Calu3 (cell line): ENCODE measurements at regions not wholly inside any gene's neighbourhood (a gene's known extent, or its start where the extent isn't known, plus 50 kb on each side); places are given as distances from the start of the nearest gene placed in this dataset.

Experiments used
- BruUV-seq: library from RNA; stranded (reverse); fragments of 400-500 nt; replicated peaks from 2 replicates; lab custom pipeline; 2021; lab: Mats Ljungman, UMichigan
- CTCF ChIA-PET: fragments of 300-600 bp; sonication (Branson Sonifier 250); formaldehyde crosslinking; loops from one replicate; lab custom pipeline; 2022; ENCODE audit warnings: antibody characterized with exemption; lab: Charles Lee
- DNase-seq: peaks from one replicate; pipeline ENCODE4 v3.0.0; 2022
- H3K27ac Mint-ChIP-seq: one replicate; pipeline ENCODE4 v1.8.0; 2022; ENCODE audit warnings: mixed read lengths; ENCODE audit not compliant: unreplicated experiment
- H3K27me3 Mint-ChIP-seq: one replicate; pipeline ENCODE4 v1.8.0; 2022; ENCODE audit warnings: mixed read lengths; ENCODE audit not compliant: unreplicated experiment
- H3K36me3 Mint-ChIP-seq: one replicate; pipeline ENCODE4 v1.8.0; 2022; ENCODE audit warnings: mild to moderate bottlenecking, moderate library complexity, mixed read lengths; ENCODE audit not compliant: insufficient read depth, unreplicated experiment
- H3K4me1 Mint-ChIP-seq: one replicate; pipeline ENCODE4 v1.8.0; 2022; ENCODE audit warnings: mild to moderate bottlenecking, low read depth, mixed read lengths; ENCODE audit not compliant: unreplicated experiment
- H3K4me3 Mint-ChIP-seq: one replicate; pipeline ENCODE4 v1.8.0; 2022; ENCODE audit warnings: mild to moderate bottlenecking, low read depth, moderate library complexity, mixed read lengths; ENCODE audit not compliant: unreplicated experiment
- H3K9me3 Mint-ChIP-seq: one replicate; pipeline ENCODE4 v1.8.0; 2022; ENCODE audit warnings: low read depth, mixed read lengths; ENCODE audit not compliant: unreplicated experiment
- intact Hi-C: fragments of 100-400 bp; cut with micrococcal nuclease; formaldehyde crosslinking; loops from one replicate; pipeline ENCODE4 v1.10.0; 2022; ENCODE audit not compliant: unreplicated experiment
- TF ChIP-seq, protein P1 (sequence below): fragments of 200-600 bp; IDR thresholded peaks from one replicate; pipeline ENCODE4 v1.8.0; 2022; ENCODE audit warnings: antibody characterized with exemption; ENCODE audit not compliant: unreplicated experiment

- Mint-ChIP-seq H3K9me3 (no peaks in the 10 kb centered on the region), H3K27me3 (peaks cover 97% of the 10 kb centered on the region), H3K36me3 (no peaks in the 10 kb centered on the region), H3K27ac (no peak overlapping the region), H3K4me3 (no peak overlapping the region), H3K4me1 (no peaks in the 10 kb centered on the region)
- CTCF ChIA-PET: no interaction called here
- BruUV-seq: no TSS peak
- intact Hi-C loops: loop anchor here (10.0 kb wide), 1 partner anchor 269 kb away; the partner anchor contains the start of gene MYL2
- no peak for DNase-seq
- TF ChIP-seq, protein P1, sequence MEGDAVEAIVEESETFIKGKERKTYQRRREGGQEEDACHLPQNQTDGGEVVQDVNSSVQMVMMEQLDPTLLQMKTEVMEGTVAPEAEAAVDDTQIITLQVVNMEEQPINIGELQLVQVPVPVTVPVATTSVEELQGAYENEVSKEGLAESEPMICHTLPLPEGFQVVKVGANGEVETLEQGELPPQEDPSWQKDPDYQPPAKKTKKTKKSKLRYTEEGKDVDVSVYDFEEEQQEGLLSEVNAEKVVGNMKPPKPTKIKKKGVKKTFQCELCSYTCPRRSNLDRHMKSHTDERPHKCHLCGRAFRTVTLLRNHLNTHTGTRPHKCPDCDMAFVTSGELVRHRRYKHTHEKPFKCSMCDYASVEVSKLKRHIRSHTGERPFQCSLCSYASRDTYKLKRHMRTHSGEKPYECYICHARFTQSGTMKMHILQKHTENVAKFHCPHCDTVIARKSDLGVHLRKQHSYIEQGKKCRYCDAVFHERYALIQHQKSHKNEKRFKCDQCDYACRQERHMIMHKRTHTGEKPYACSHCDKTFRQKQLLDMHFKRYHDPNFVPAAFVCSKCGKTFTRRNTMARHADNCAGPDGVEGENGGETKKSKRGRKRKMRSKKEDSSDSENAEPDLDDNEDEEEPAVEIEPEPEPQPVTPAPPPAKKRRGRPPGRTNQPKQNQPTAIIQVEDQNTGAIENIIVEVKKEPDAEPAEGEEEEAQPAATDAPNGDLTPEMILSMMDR: no peak
Measured at GRCh38 chr12:111193977-111194702, 174.8 kb downstream of the PHETA1 start.

- no TSS peak for BruUV-seq
- Mint-ChIP-seq H3K27ac (no peak overlapping the region), H3K36me3 (no peaks in the 10 kb centered on the region), H3K27me3 (peaks cover 97% of the 10 kb centered on the region), H3K4me3 (no peak overlapping the region), H3K4me1 (no peaks in the 10 kb centered on the region), H3K9me3 (no peaks in the 10 kb centered on the region)
- CTCF ChIA-PET: interaction anchor here (0.5 kb wide), 1 partner anchor 130 kb away, joined by 3 read pairs; no protein-coding TSS in a partner anchor
- intact Hi-C loops: loop anchor here (10.0 kb wide), 1 partner anchor 269 kb away; the partner anchor contains the start of gene MYL2
- TF ChIP-seq, protein P1: no peak
- DNase-seq: no peak
Measured at GRCh38 chr12:111193496-111193895, 175.4 kb downstream of the PHETA1 start.

- TF ChIP-seq, protein P1: no peak
- Mint-ChIP-seq H3K9me3 (no peaks in the 10 kb centered on the region), H3K27me3 (peaks cover 97% of the 10 kb centered on the region), H3K4me1 (no peaks in the 10 kb centered on the region), H3K36me3 (no peaks in the 10 kb centered on the region), H3K4me3 (no peak overlapping the region), H3K27ac (no peak overlapping the region)
- no peak for DNase-seq
- BruUV-seq: no TSS peak
- intact Hi-C loops: loop anchor here (10.0 kb wide), 1 partner anchor 268 kb away; the partner anchor contains the start of gene MYL2
- CTCF ChIA-PET: interaction anchor here (0.5 kb wide), 1 partner anchor 131 kb away, joined by 3 read pairs; no protein-coding TSS in a partner anchor
Measured at GRCh38 chr12:111193067-111193466, 175.8 kb downstream of the PHETA1 start.

DNA sequence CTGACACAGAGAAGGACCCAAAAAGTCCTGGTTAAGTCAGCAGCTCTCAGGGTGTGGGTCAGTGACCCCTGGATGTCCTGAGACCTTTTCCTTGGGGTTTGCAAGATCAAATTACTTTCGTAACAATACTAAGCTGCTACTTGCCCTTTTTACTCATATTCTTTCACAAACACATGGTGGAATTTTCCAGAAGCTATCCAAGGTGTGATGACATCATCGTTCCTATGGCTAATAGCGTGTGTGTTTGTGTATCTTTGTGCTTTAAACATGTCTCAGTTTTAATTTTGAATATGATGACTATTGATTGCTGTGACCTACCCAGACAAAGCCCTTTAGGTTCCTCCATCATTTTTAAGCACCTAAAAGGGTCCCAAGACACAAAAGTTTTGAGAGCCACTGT is 176.2 kb downstream of the PHETA1 start:
- Mint-ChIP-seq H3K27ac (no peak overlapping the region), H3K4me3 (no peak overlapping the region), H3K9me3 (no peaks in the 10 kb centered on the region), H3K36me3 (no peaks in the 10 kb centered on the region), H3K27me3 (peaks cover 97% of the 10 kb centered on the region), H3K4me1 (no peaks in the 10 kb centered on the region)
- intact Hi-C loops: loop anchor here (10.0 kb wide), 1 partner anchor 268 kb away; the partner anchor contains the start of gene MYL2
- CTCF ChIA-PET: no interaction called here
- DNase-seq: no peak
- no TSS peak for BruUV-seq
- TF ChIP-seq, protein P1: no peak
